Left lung (tissue), 4 donors: ENCODE measurements at regions not wholly inside any gene's neighbourhood (a gene's known extent, or its start where the extent isn't known, plus 50 kb on each side); places are given as distances from the start of the nearest gene placed in this dataset.

Source experiments
- ATAC-seq: fragments of 200-7000 bp; cut with Tn5 transposase; one replicate; pipeline ENCODE4 v1.9.1; 2020; ENCODE audit warnings: moderate library complexity
- DNase-seq, 4 donors: peaks; one replicate each; pipeline ENCODE4 v3.0.0-alpha.2; 2013 to 2020
- H3K27ac ChIP-seq, 2 donors: fragments of 200-600 bp; sonication (generic) in 1 of 2; one replicate each; pipeline versions ENCODE4 v1.5.0 to v1.8.0; 2020 to 2021
- H3K27me3 ChIP-seq, 2 donors: fragments of 200-600 bp; sonication (generic) in 1 of 2; one replicate each; pipeline versions ENCODE4 v1.5.0 to v1.8.0; 2020 to 2021
- H3K36me3 ChIP-seq, 2 donors: fragments of 200-600 bp; sonication (generic) in 1 of 2; one replicate each; pipeline versions ENCODE4 v1.5.0 to v1.8.0; 2020 to 2021
- H3K4me1 ChIP-seq, 2 donors: fragments of 200-600 bp; one replicate each; pipeline ENCODE4 v1.8.0; 2021
- H3K4me3 ChIP-seq, 2 donors: fragments of 200-600 bp; sonication (generic) in 1 of 2; one replicate each; pipeline versions ENCODE4 v1.5.0 to v1.8.0; 2020 to 2021; ENCODE audit warnings: mild to moderate bottlenecking in 1 of 2
- H3K9me3 ChIP-seq, 2 donors: fragments of 200-600 bp; sonication (generic) in 1 of 2; one replicate each; pipeline versions ENCODE4 v1.5.0 to v1.8.0; 2020 to 2021
- CTCF ChIP-seq, 2 donors: fragments of 200-600 bp; sonication (generic) in 1 of 2; IDR thresholded peaks; one replicate each; pipeline versions ENCODE4 v1.5.0 to v1.8.0; 2021; ENCODE audit warnings: antibody characterized with exemption in 2 of 2
- intact Hi-C, 2 donors: fragments of 100-400 bp; cut with DNase I; formaldehyde crosslinking; loops; one replicate each; pipeline versions ENCODE4 v1.11.2 to v1.14.2; 2022
- donor health status: DM: no; HTN: yes; CAD: no.
- donor health status: DM: no; HTN: no; CAD: no.

GRCh38 chr17:5861854-5862253 is 208.3 kb upstream of the WSCD1 start:
- no peak for TF ChIP-seq CTCF (IDR thresholded peaks at IDR 0.05)

GRCh38 chr17:5862395-5862794 is 207.8 kb upstream of the WSCD1 start:
- no peak for ATAC-seq
- Histone ChIP-seq H3K9me3 (no peaks in the 10 kb centered on the region), H3K4me3 (no peak overlapping the region), H3K36me3 (no peaks in the 10 kb centered on the region), H3K4me1 (no peaks in the 10 kb centered on the region), H3K27ac (no peak overlapping the region), H3K27me3 (no peaks in the 10 kb centered on the region)
- intact Hi-C loops, result no loop called here
- no peak for TF ChIP-seq CTCF (IDR thresholded peaks at IDR 0.05)
- no peak for DNase-seq

More at GRCh38 chr17:5861854-5862253, 208.3 kb upstream of the WSCD1 start:
- no peak for ATAC-seq
- no peak overlapping the region for H3K4me3 ChIP-seq
- no peaks in the 10 kb centered on the region for H3K36me3 ChIP-seq
- H3K9me3 ChIP-seq, result no peaks in the 10 kb centered on the region
- no peak overlapping the region for H3K27ac ChIP-seq
- no peaks in the 10 kb centered on the region for H3K27me3 ChIP-seq
- H3K4me1 ChIP-seq, result no peaks in the 10 kb centered on the region
- intact Hi-C loops, result no loop called here
- DNase-seq, result no peak

- TF ChIP-seq CTCF (IDR thresholded peaks at IDR 0.05), result no peak
- ATAC-seq (no peak), DNase-seq (no peak)
- Histone ChIP-seq H3K9me3 (no peaks in the 10 kb centered on the region), H3K4me3 (no peak overlapping the region), H3K4me1 (no peaks in the 10 kb centered on the region), H3K27ac (no peak overlapping the region), H3K36me3 (no peaks in the 10 kb centered on the region), H3K27me3 (peaks cover 0 to 8% of the 10 kb centered on the region in 2 donors)
- intact Hi-C loops, result no loop called here
Observed at GRCh38 chr17:5864741-5865657, 205.2 kb upstream of the WSCD1 start.

- Histone ChIP-seq H3K27ac (no peak overlapping the region), H3K9me3 (no peaks in the 10 kb centered on the region), H3K4me1 (no peaks in the 10 kb centered on the region), H3K27me3 (peaks cover 0 to 16% of the 10 kb centered on the region in 2 donors), H3K36me3 (no peaks in the 10 kb centered on the region), H3K4me3 (no peak overlapping the region)
- TF ChIP-seq CTCF (IDR thresholded peaks at IDR 0.05), result no peak
- intact Hi-C loops, result no loop called here
- ATAC-seq (no peak), DNase-seq (no peak)
Observed at GRCh38 chr17:5866978-5867377, 203.2 kb upstream of the WSCD1 start.

GRCh38 chr17:5869041-5869745 is 201.0 kb upstream of the WSCD1 start:
- no peaks in the 10 kb centered on the region for H3K4me1 ChIP-seq
- H3K36me3 ChIP-seq, result no peaks in the 10 kb centered on the region
- no peaks in the 10 kb centered on the region for H3K9me3 ChIP-seq
- intact Hi-C loops, result no loop called here
- H3K27ac ChIP-seq, result no peak overlapping the region
- no peak for ATAC-seq
- H3K27me3 ChIP-seq, result peaks cover 0 to 16% of the 10 kb centered on the region in 2 donors
- H3K4me3 ChIP-seq, result no peak overlapping the region
- no peak for DNase-seq
- TF ChIP-seq CTCF (IDR thresholded peaks at IDR 0.05), result no peak
